PC-9 (cell line): ENCODE measurements at regions not wholly inside any gene's neighbourhood (a gene's known extent, or its start where the extent isn't known, plus 50 kb on each side); places are given as distances from the start of the nearest gene placed in this dataset.

ENCODE experiments used
- BruUV-seq: library from RNA; stranded (reverse); fragments of 400-500 nt; replicated peaks from 2 replicates; lab custom pipeline; 2021; lab: Mats Ljungman, UMichigan
- CTCF ChIA-PET: fragments of 300-600 bp; sonication (Branson Sonifier 250); formaldehyde crosslinking; loops from one replicate; lab custom pipeline; 2022; ENCODE audit warnings: antibody characterized with exemption; lab: Charles Lee
- POLR2A ChIA-PET: fragments of 300-600 bp; sonication (Branson Sonifier 250); formaldehyde crosslinking; loops from one replicate; lab custom pipeline; 2022; ENCODE audit warnings: antibody characterized with exemption; ENCODE audit not compliant: unreplicated experiment; lab: Charles Lee
- DNase-seq, 2 experiments: peaks; one replicate each; pipeline versions ENCODE4 v3.0.0 to v3.0.0-alpha.2; 2015 to 2022; ENCODE audit warnings: mixed read lengths in 1 of 2
- H2AFZ ChIP-seq: fragments of 200-600 bp; sonication (generic); 2 replicates; pipeline ENCODE4 v1.8.1; 2017; ENCODE audit warnings: antibody characterized with exemption
- H3F3A ChIP-seq: fragments of 200-600 bp; sonication (generic); 2 replicates; pipeline ENCODE4 v1.8.1; 2017; ENCODE audit warnings: antibody characterized with exemption, mild to moderate bottlenecking, low read depth; ENCODE audit not compliant: insufficient read depth
- H3K27ac ChIP-seq: fragments of 200-600 bp; sonication (generic); 2 replicates; pipeline ENCODE4 v1.6.1; 2016; ENCODE audit warnings: mixed run types
- H3K27me3 ChIP-seq: fragments of 200-600 bp; sonication (generic); 2 replicates; pipeline ENCODE4 v1.6.1; 2016; ENCODE audit warnings: low read depth, mixed run types; ENCODE audit not compliant: insufficient read depth
- H3K36me3 ChIP-seq: fragments of 200-600 bp; sonication (generic); 2 replicates; pipeline ENCODE4 v1.6.1; 2016; ENCODE audit warnings: low read depth, mixed run types
- H3K4me1 ChIP-seq: fragments of 200-600 bp; sonication (generic); replicated peaks from 2 replicates; pipeline ENCODE4 v1.6.1; 2016; ENCODE audit warnings: mixed run types; ENCODE audit not compliant: insufficient read depth
- H3K4me2 ChIP-seq: fragments of 200-600 bp; sonication (generic); 2 replicates; pipeline ENCODE4 v1.6.1; 2017; ENCODE audit warnings: mixed run types
- H3K4me3 ChIP-seq: fragments of 200-600 bp; sonication (generic); 2 replicates; pipeline ENCODE4 v1.6.1; 2016; ENCODE audit warnings: mixed run types
- H3K79me2 ChIP-seq: fragments of 200-600 bp; sonication (generic); 2 replicates; pipeline ENCODE4 v1.6.1; 2017; ENCODE audit warnings: low read depth, mixed run types
- H3K9me2 ChIP-seq: fragments of 200-600 bp; sonication (generic); 2 replicates; pipeline ENCODE4 v1.8.1; 2017; ENCODE audit warnings: mild to moderate bottlenecking; ENCODE audit not compliant: insufficient read depth
- H3K9me3 ChIP-seq: fragments of 200-600 bp; sonication (generic); 2 replicates; pipeline ENCODE4 v1.8.1; 2016; ENCODE audit warnings: low read depth; ENCODE audit not compliant: insufficient read depth
- H4K20me1 ChIP-seq: fragments of 200-600 bp; sonication (generic); 2 replicates; pipeline ENCODE4 v1.8.1; 2017; ENCODE audit not compliant: insufficient read depth
- CTCF ChIP-seq: fragments of 200-600 bp; sonication (generic); conservative IDR thresholded peaks from 2 replicates; pipeline ENCODE4 v1.6.1; 2017; ENCODE audit warnings: mixed run types, antibody characterized with exemption, mild to moderate bottlenecking, moderate library complexity
- EZH2 ChIP-seq: fragments of 200-600 bp; sonication (generic); IDR thresholded peaks from 2 replicates; pipeline ENCODE4 v1.8.0; 2017; ENCODE audit warnings: antibody characterized with exemption, low read depth
- intact Hi-C: fragments of 100-400 bp; cut with micrococcal nuclease; formaldehyde crosslinking; loops from one replicate; pipeline ENCODE4 v1.10.0; 2022; ENCODE audit not compliant: unreplicated experiment

GRCh38 chr12:107332743-107333142, 239.4 kb upstream of the CRY1 start:
- peak in 1 of 2 experiments; percentile 10 for DNase-seq
- no TSS peak for BruUV-seq
- CTCF ChIA-PET = no interaction called here
- Histone ChIP-seq H3K79me2 (peaks cover 52% of the 10 kb centered on the region), H3K4me2 (no peak overlapping the region), H3K9me3 (no peaks in the 10 kb centered on the region), H3K27ac (no peak overlapping the region), H3F3A (peaks cover 7% of the 10 kb centered on the region; the same call in 1 of the 2 replicates), H3K9me2 (no peaks in the 10 kb centered on the region), H3K27me3 (no peaks in the 10 kb centered on the region), H2AFZ (no peak overlapping the region), H3K4me3 (no peak overlapping the region), H3K4me1 (peaks cover 45% of the 10 kb centered on the region), H4K20me1 (no peaks in the 10 kb centered on the region), H3K36me3 (no peaks in the 10 kb centered on the region)
- no peak for TF ChIP-seq EZH2
- no peak for TF ChIP-seq CTCF
- intact Hi-C loops = no loop called here
- POLR2A ChIA-PET = no interaction called here

- no peaks in the 10 kb centered on the region for H3K27me3 ChIP-seq
- no peak overlapping the region for H3K4me3 ChIP-seq
- intact Hi-C loops = no loop called here
- TF ChIP-seq EZH2 (no peak), CTCF (no peak)
- peaks cover 7% of the 10 kb centered on the region for H3F3A ChIP-seq
- no peaks in the 10 kb centered on the region for H4K20me1 ChIP-seq
- peaks cover 50% of the 10 kb centered on the region for H3K79me2 ChIP-seq
- no peak overlapping the region for H2AFZ ChIP-seq
- POLR2A ChIA-PET = no interaction called here
- CTCF ChIA-PET = no interaction called here
- DNase-seq = peak in 1 of 2 experiments; percentile 0
- H3K9me2 ChIP-seq = no peaks in the 10 kb centered on the region
- H3K4me2 ChIP-seq = no peak overlapping the region
- no TSS peak for BruUV-seq
- H3K9me3 ChIP-seq = no peaks in the 10 kb centered on the region
- peak overlapping the region; percentile 69; the same call in 1 of the 2 replicates for H3K27ac ChIP-seq
- H3K36me3 ChIP-seq = no peaks in the 10 kb centered on the region
- H3K4me1 ChIP-seq = peaks cover 23% of the 10 kb centered on the region
These were observed 242.6 kb upstream of the CRY1 start for GRCh38 chr12:107335802-107336570.

- Histone ChIP-seq H3K27me3 (no peaks in the 10 kb centered on the region), H3K4me2 (peak overlapping the region; percentile 34; the same call in 1 of the 2 replicates), H3K9me3 (no peaks in the 10 kb centered on the region), H4K20me1 (no peaks in the 10 kb centered on the region), H3K36me3 (no peaks in the 10 kb centered on the region), H3K4me3 (no peak overlapping the region), H3K4me1 (peaks cover 21% of the 10 kb centered on the region), H3K9me2 (no peaks in the 10 kb centered on the region), H3K79me2 (peaks cover 52% of the 10 kb centered on the region), H3F3A (peaks cover 7% of the 10 kb centered on the region), H2AFZ (no peak overlapping the region), H3K27ac (peak overlapping the region; percentile 69)
- ChIA-PET POLR2A (no interaction called here), CTCF (no interaction called here)
- no TSS peak for BruUV-seq
- intact Hi-C loops = no loop called here
- TF ChIP-seq CTCF (no peak), EZH2 (no peak)
- no peak for DNase-seq
These were observed 243.3 kb upstream of the CRY1 start for GRCh38 chr12:107336695-107337094.
